ENCODE measurements at regions not wholly inside any gene's neighbourhood (a gene's known extent, or its start where the extent isn't known, plus 50 kb on each side); places are given as distances from the start of the nearest gene placed in this dataset.

DNA sequence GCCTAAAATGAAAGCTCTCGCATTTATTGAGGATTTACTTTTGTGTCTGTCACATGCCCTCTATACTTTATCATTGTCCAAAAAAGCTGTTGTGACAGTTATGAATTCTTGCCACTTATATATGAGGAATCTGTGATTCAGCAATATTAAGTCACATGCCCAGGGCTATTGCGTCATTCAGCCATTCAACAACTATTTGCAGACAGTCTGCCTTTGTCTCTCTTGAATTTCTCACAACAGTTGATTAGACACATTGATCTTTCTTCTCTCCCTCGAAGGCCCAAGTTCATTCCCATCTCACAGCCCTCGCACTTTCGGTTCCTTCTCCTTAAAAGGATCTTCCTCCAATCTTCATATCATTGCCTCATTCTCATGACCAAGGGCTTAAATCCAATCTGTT is 342.6 kb downstream of the MZT1 start:
- no peak for TF ChIP-seq POLR2A (IDR thresholded peaks at IDR 0.05; ENCODE audit: extremely low read depth, insufficient read length)
- TF ChIP-seq, protein P1, sequence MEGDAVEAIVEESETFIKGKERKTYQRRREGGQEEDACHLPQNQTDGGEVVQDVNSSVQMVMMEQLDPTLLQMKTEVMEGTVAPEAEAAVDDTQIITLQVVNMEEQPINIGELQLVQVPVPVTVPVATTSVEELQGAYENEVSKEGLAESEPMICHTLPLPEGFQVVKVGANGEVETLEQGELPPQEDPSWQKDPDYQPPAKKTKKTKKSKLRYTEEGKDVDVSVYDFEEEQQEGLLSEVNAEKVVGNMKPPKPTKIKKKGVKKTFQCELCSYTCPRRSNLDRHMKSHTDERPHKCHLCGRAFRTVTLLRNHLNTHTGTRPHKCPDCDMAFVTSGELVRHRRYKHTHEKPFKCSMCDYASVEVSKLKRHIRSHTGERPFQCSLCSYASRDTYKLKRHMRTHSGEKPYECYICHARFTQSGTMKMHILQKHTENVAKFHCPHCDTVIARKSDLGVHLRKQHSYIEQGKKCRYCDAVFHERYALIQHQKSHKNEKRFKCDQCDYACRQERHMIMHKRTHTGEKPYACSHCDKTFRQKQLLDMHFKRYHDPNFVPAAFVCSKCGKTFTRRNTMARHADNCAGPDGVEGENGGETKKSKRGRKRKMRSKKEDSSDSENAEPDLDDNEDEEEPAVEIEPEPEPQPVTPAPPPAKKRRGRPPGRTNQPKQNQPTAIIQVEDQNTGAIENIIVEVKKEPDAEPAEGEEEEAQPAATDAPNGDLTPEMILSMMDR (IDR thresholded peaks at IDR 0.05; ENCODE audit: low read depth, low read length): no peak
- no peak for TF ChIP-seq MYC (IDR thresholded peaks at IDR 0.05; ENCODE audit: low read depth, low read length)
